ENCODE measurements at regions not wholly inside any gene's neighbourhood (a gene's known extent, or its start where the extent isn't known, plus 50 kb on each side); places are given as distances from the start of the nearest gene placed in this dataset.

GRCh38 chr14:55773312-55773711 is 193.3 kb downstream of the KTN1 start:
- Histone ChIP-seq H3K27ac (ENCODE audit: low read length in 2 of 2) (no peak overlapping the region), H3K36me3 (replicated peaks in 1 of 2; ENCODE audit: control extremely low read depth in 1 of 2, control insufficient read depth in 1 of 2, extremely low read depth in 1 of 2, insufficient read depth in 2 of 2, low read length in 1 of 2) (no peaks in the 10 kb centered on the region), H3K4me1 (ENCODE audit: control insufficient read depth in 2 of 2, insufficient read depth in 2 of 2, low read length in 2 of 2) (no peaks in the 10 kb centered on the region), H3K9me3 (ENCODE audit: control extremely low read depth in 1 of 3, control insufficient read depth in 2 of 3, insufficient read depth in 1 of 3, low read length in 2 of 3) (peaks cover 0 to 3% (median 0%) of the 10 kb centered on the region in 3 donors), H3K4me2 (replicated peaks; ENCODE audit: low read depth, low read length, poor library complexity, severe bottlenecking) (no peak overlapping the region), H3K4me3 (ENCODE audit: control extremely low read depth in 1 of 5, extremely low read depth in 1 of 5, insufficient read depth in 1 of 5, low read depth in 2 of 5, low read length in 4 of 5) (no peak overlapping the region), H3K27me3 (replicated peaks in 1 of 4; ENCODE audit: control extremely low read depth in 1 of 4, control insufficient read depth in 3 of 4, insufficient read depth in 4 of 4, low read length in 3 of 4) (no peaks in the 10 kb centered on the region), H4K20me1 (ENCODE audit: control insufficient read depth, insufficient read depth, low read length, poor library complexity, severe bottlenecking) (no peaks in the 10 kb centered on the region), H3K9ac (ENCODE audit: low read length) (no peak overlapping the region), H2AFZ (ENCODE audit: insufficient read depth, low read depth, low read length, poor library complexity, severe bottlenecking) (no peak overlapping the region), H3K79me2 (ENCODE audit: control insufficient read depth, insufficient read depth, low read length) (no peaks in the 10 kb centered on the region)
- CTCF ChIA-PET = no interaction called here
- intact Hi-C loops (cut with micrococcal nuclease) = no loop called here
- DNase-seq = no peak
- TF ChIP-seq CTCF (IDR thresholded peaks at IDR 0.05) (no peak), EZH2 (IDR thresholded peaks at IDR 0.05; ENCODE audit: borderline replicate concordance, insufficient read depth, low read depth, low read length, poor library complexity, severe bottlenecking) (no peak)
- POLR2A ChIA-PET = no interaction called here
- no peak for ATAC-seq (ENCODE audit: low read depth)
- WGBS (ENCODE audit: insufficient coverage) = 100% methylated on average over 1 of the region's 1 CpG
- H3K9me3 Mint-ChIP-seq (ENCODE audit: insufficient read depth) = peaks cover 2% of the 10 kb centered on the region
- no peak overlapping the region for H3K4me3 Mint-ChIP-seq
- H3K4me1 Mint-ChIP-seq = no peaks in the 10 kb centered on the region
- peaks cover 6% of the 10 kb centered on the region for H3K27me3 Mint-ChIP-seq
- no peak overlapping the region for H3K27ac Mint-ChIP-seq

GRCh38 chr14:55773984-55774545 is 194.1 kb downstream of the KTN1 start:
- H4K20me1 ChIP-seq (ENCODE audit: control insufficient read depth, insufficient read depth, low read length, poor library complexity, severe bottlenecking) = no peaks in the 10 kb centered on the region
- H3K79me2 ChIP-seq (ENCODE audit: control insufficient read depth, insufficient read depth, low read length) = no peaks in the 10 kb centered on the region
- intact Hi-C loops (cut with micrococcal nuclease) = no loop called here
- H3K36me3 ChIP-seq (replicated peaks in 1 of 2; ENCODE audit: control extremely low read depth in 1 of 2, control insufficient read depth in 1 of 2, extremely low read depth in 1 of 2, insufficient read depth in 2 of 2, low read length in 1 of 2) = no peaks in the 10 kb centered on the region
- H3K4me1 Mint-ChIP-seq = no peaks in the 10 kb centered on the region
- no peak overlapping the region for H3K4me2 ChIP-seq (replicated peaks; ENCODE audit: low read depth, low read length, poor library complexity, severe bottlenecking)
- H3K9ac ChIP-seq (ENCODE audit: low read length) = no peak overlapping the region
- no peak overlapping the region for H3K4me3 Mint-ChIP-seq
- ATAC-seq (ENCODE audit: low read depth) (no peak), DNase-seq (no peak)
- peaks cover 2% of the 10 kb centered on the region for H3K9me3 Mint-ChIP-seq (ENCODE audit: insufficient read depth)
- H3K27ac Mint-ChIP-seq = no peak overlapping the region
- H3K4me3 ChIP-seq (ENCODE audit: control extremely low read depth in 1 of 5, extremely low read depth in 1 of 5, insufficient read depth in 1 of 5, low read depth in 2 of 5, low read length in 4 of 5) = no peak overlapping the region
- no peak for TF ChIP-seq CTCF (IDR thresholded peaks at IDR 0.05)
- no peak for TF ChIP-seq EZH2 (IDR thresholded peaks at IDR 0.05; ENCODE audit: borderline replicate concordance, insufficient read depth, low read depth, low read length, poor library complexity, severe bottlenecking)
- H2AFZ ChIP-seq (ENCODE audit: insufficient read depth, low read depth, low read length, poor library complexity, severe bottlenecking) = no peak overlapping the region
- no peaks in the 10 kb centered on the region for H3K4me1 ChIP-seq (ENCODE audit: control insufficient read depth in 2 of 2, insufficient read depth in 2 of 2, low read length in 2 of 2)
- peaks cover 0 to 3% (median 0%) of the 10 kb centered on the region in 3 donors for H3K9me3 ChIP-seq (ENCODE audit: control extremely low read depth in 1 of 3, control insufficient read depth in 2 of 3, insufficient read depth in 1 of 3, low read length in 2 of 3)
- H3K27me3 ChIP-seq (replicated peaks in 1 of 4; ENCODE audit: control extremely low read depth in 1 of 4, control insufficient read depth in 3 of 4, insufficient read depth in 4 of 4, low read length in 3 of 4) = no peaks in the 10 kb centered on the region
- CTCF ChIA-PET = no interaction called here
- WGBS (ENCODE audit: insufficient coverage) = no CpG with 5 or more reads among the region's 1 CpG
- POLR2A ChIA-PET = no interaction called here
- H3K27ac ChIP-seq (ENCODE audit: low read length in 2 of 2) = no peak overlapping the region
- H3K27me3 Mint-ChIP-seq = peaks cover 6% of the 10 kb centered on the region

Data from B cell (primary cell).